ENCODE measurements at regions not wholly inside any gene's neighbourhood (a gene's known extent, or its start where the extent isn't known, plus 50 kb on each side); places are given as distances from the start of the nearest gene placed in this dataset.

GRCh38 chr7:38016567-38016966 is 96.1 kb downstream of the EPDR1 start:
- 72 to 86% (median 74%) methylated on average over 3 of the region's 3 CpGs for WGBS, 5 donors

GRCh38 chr7:38017320-38017719 is 96.9 kb downstream of the EPDR1 start:
- no peak overlapping the region for H3K27ac ChIP-seq

More at GRCh38 chr7:38016567-38016966, 96.1 kb downstream of the EPDR1 start:
- no peaks in the 10 kb centered on the region for H3K4me1 ChIP-seq
- peaks cover 0 to 4% (median 0%) of the 10 kb centered on the region in 7 donors for H3K27me3 ChIP-seq (replicated peaks in 1 of 7)
- intact Hi-C loops (cut with DNase I; ENCODE audit: low total_unique reads) = no loop called here
- H3K9me3 ChIP-seq = no peaks in the 10 kb centered on the region
- H3K4me3 ChIP-seq = no peak overlapping the region
- no peak overlapping the region for H3K27ac ChIP-seq
- TF ChIP-seq POLR2A (IDR thresholded peaks at IDR 0.05) (no peak), POLR2AphosphoS5 (IDR thresholded peaks at IDR 0.05) (no peak), CTCF (IDR thresholded peaks at IDR 0.05 in 8 of 11, conservative IDR thresholded peaks at IDR 0.05 in 3 of 11) (no peak)
- DNase-seq = no peak
- no peaks in the 10 kb centered on the region for H3K36me3 ChIP-seq

GRCh38 chr7:38020121-38020785 is 99.8 kb downstream of the EPDR1 start:
- 67 to 74% (median 72%) methylated on average over 6 of the region's 6 CpGs for WGBS, 5 donors
- no peak for TF ChIP-seq POLR2A (IDR thresholded peaks at IDR 0.05)
- no peak for TF ChIP-seq CTCF (IDR thresholded peaks at IDR 0.05 in 8 of 11, conservative IDR thresholded peaks at IDR 0.05 in 3 of 11)
- no peak for TF ChIP-seq POLR2AphosphoS5 (IDR thresholded peaks at IDR 0.05)
- H3K27me3 ChIP-seq (replicated peaks in 1 of 7) = no peaks in the 10 kb centered on the region
- no peak overlapping the region for H3K27ac ChIP-seq
- no peaks in the 10 kb centered on the region for H3K9me3 ChIP-seq
- intact Hi-C loops (cut with DNase I; ENCODE audit: low total_unique reads) = no loop called here
- no peaks in the 10 kb centered on the region for H3K36me3 ChIP-seq
- no peak for DNase-seq
- H3K4me1 ChIP-seq = no peaks in the 10 kb centered on the region
- H3K4me3 ChIP-seq = no peak overlapping the region

More at GRCh38 chr7:38017320-38017719, 96.9 kb downstream of the EPDR1 start:
- no peaks in the 10 kb centered on the region for H3K4me1 ChIP-seq
- DNase-seq = no peak
- peaks cover 0 to 4% (median 0%) of the 10 kb centered on the region in 7 donors for H3K27me3 ChIP-seq (replicated peaks in 1 of 7)
- H3K9me3 ChIP-seq = no peaks in the 10 kb centered on the region
- H3K4me3 ChIP-seq = no peak overlapping the region
- WGBS, 5 donors = 74 to 94% (median 86%) methylated on average over 1 of the region's 1 CpG
- no peaks in the 10 kb centered on the region for H3K36me3 ChIP-seq
- TF ChIP-seq POLR2AphosphoS5 (IDR thresholded peaks at IDR 0.05) = no peak
- TF ChIP-seq CTCF (IDR thresholded peaks at IDR 0.05 in 8 of 11, conservative IDR thresholded peaks at IDR 0.05 in 3 of 11) = no peak
- TF ChIP-seq POLR2A (IDR thresholded peaks at IDR 0.05) = no peak
- intact Hi-C loops (cut with DNase I; ENCODE audit: low total_unique reads) = no loop called here

GRCh38 chr7:38021892-38022291 is 101.5 kb downstream of the EPDR1 start:
- no peaks in the 10 kb centered on the region for H3K4me1 ChIP-seq
- no peak overlapping the region for H3K4me3 ChIP-seq
- H3K27ac ChIP-seq = no peak overlapping the region
- H3K9me3 ChIP-seq = no peaks in the 10 kb centered on the region
- no peaks in the 10 kb centered on the region for H3K27me3 ChIP-seq (replicated peaks in 1 of 7)
- WGBS, 5 donors = 84 to 98% (median 93%) methylated on average over 3 of the region's 3 CpGs
- H3K36me3 ChIP-seq = no peaks in the 10 kb centered on the region
- intact Hi-C loops (cut with DNase I; ENCODE audit: low total_unique reads) = no loop called here
- no peak for DNase-seq
- TF ChIP-seq CTCF (IDR thresholded peaks at IDR 0.05 in 8 of 11, conservative IDR thresholded peaks at IDR 0.05 in 3 of 11) (no peak), POLR2AphosphoS5 (IDR thresholded peaks at IDR 0.05) (no peak), POLR2A (IDR thresholded peaks at IDR 0.05) (no peak)

Data from spleen (tissue), 11 donors.